HCT116 (cell line): ENCODE measurements at regions not wholly inside any gene's neighbourhood (a gene's known extent, or its start where the extent isn't known, plus 50 kb on each side); places are given as distances from the start of the nearest gene placed in this dataset.

Experiments
- ELF1 ChIP-seq: IDR thresholded peaks from 2 replicates; pipeline ENCODE4 v1.6.1; 2012; ENCODE audit warnings: low read depth, borderline replicate concordance
- EZH2phosphoT487 ChIP-seq: fragments of 200-600 bp; IDR thresholded peaks from 2 replicates; pipeline ENCODE4 v1.6.1; 2018; ENCODE audit warnings: antibody characterized with exemption, borderline replicate concordance
- JUND ChIP-seq: IDR thresholded peaks from 2 replicates; pipeline ENCODE4 v1.6.1; 2012
- POLR2A ChIP-seq: IDR thresholded peaks from 2 replicates; pipeline ENCODE4 v1.7.0; 2011; ENCODE audit warnings: borderline replicate concordance; ENCODE audit not compliant: insufficient read depth, insufficient read length; ENCODE audit errors: extremely low read depth
- POLR2AphosphoS5 ChIP-seq: IDR thresholded peaks from 2 replicates; pipeline ENCODE4 v1.6.1; 2011; ENCODE audit warnings: mild to moderate bottlenecking, low read depth, low read length, moderate library complexity
- RAD21 ChIP-seq: IDR thresholded peaks from 2 replicates; pipeline ENCODE4 v1.6.1; 2012; ENCODE audit warnings: low read depth, mild to moderate bottlenecking
- SP1 ChIP-seq: IDR thresholded peaks from 2 replicates; pipeline ENCODE4 v1.6.1; 2012; ENCODE audit warnings: low read depth
- YY1 ChIP-seq: IDR thresholded peaks from 2 replicates; pipeline ENCODE4 v1.6.1; 2011; ENCODE audit warnings: low read length, low read depth, moderate library complexity, mild to moderate bottlenecking; ENCODE audit not compliant: insufficient replicate concordance; ENCODE audit errors: extremely low read depth
- ZNF274 ChIP-seq: fragments of 200-500 bp; sonication (Bioruptor generic); IDR thresholded peaks from 2 replicates; pipeline ENCODE4 v1.6.1; 2014; ENCODE audit warnings: mild to moderate bottlenecking, low read depth, low read length, inconsistent platforms
- TF ChIP-seq, protein P1 (sequence below), 3 experiments: fragments of 200-600 bp in 1 of 3; sonication (generic) in 1 of 3; IDR thresholded peaks in 2 of 3; conservative IDR thresholded peaks in 1 of 3; 2 replicates each; pipeline ENCODE4 v1.5.1; 2012 to 2017; ENCODE audit warnings: low read depth in 2 of 3, low read length in 2 of 3, antibody characterized with exemption in 1 of 3, borderline replicate concordance in 1 of 3, control low read depth in 1 of 3, mild to moderate bottlenecking in 1 of 3, mixed read lengths in 1 of 3, mixed run types in 1 of 3, moderate library complexity in 1 of 3; ENCODE audit not compliant: insufficient read depth in 1 of 3
- TF ChIP-seq, protein P2 (sequence below): IDR thresholded peaks from 2 replicates; pipeline ENCODE4 v1.6.1; 2012; ENCODE audit warnings: low read depth
- TF ChIP-seq, protein P3 (sequence below): IDR thresholded peaks from 2 replicates; pipeline ENCODE4 v1.6.1; 2012
- TF ChIP-seq, protein P4 (sequence below): IDR thresholded peaks from 2 replicates; pipeline ENCODE4 v1.6.1; 2012

DNA sequence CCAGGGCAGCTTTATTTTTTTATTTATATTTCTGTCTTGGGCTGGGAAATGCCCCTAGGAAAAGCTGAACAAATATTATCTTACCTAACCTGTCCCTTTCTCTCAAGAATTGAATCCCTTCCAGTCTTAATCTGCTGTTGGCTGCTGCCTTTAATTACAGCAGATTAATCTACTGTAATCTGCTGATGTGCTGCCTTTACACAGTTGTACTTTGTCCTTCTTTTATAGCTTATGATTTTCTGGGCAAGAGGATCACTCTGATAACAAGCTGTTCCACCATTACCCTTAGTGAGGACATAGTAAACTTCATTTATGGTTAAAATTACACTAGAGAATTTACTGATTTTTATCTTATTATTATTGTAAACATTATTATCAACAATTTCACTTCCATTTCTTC is 234.5 kb upstream of the MAN1A1 start:
- TF ChIP-seq JUND = no peak
- TF ChIP-seq, protein P1, sequence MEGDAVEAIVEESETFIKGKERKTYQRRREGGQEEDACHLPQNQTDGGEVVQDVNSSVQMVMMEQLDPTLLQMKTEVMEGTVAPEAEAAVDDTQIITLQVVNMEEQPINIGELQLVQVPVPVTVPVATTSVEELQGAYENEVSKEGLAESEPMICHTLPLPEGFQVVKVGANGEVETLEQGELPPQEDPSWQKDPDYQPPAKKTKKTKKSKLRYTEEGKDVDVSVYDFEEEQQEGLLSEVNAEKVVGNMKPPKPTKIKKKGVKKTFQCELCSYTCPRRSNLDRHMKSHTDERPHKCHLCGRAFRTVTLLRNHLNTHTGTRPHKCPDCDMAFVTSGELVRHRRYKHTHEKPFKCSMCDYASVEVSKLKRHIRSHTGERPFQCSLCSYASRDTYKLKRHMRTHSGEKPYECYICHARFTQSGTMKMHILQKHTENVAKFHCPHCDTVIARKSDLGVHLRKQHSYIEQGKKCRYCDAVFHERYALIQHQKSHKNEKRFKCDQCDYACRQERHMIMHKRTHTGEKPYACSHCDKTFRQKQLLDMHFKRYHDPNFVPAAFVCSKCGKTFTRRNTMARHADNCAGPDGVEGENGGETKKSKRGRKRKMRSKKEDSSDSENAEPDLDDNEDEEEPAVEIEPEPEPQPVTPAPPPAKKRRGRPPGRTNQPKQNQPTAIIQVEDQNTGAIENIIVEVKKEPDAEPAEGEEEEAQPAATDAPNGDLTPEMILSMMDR (IDR thresholded peaks at IDR 0.05 in 2 of 3, conservative IDR thresholded peaks at IDR 0.05 in 1 of 3; ENCODE audit: borderline replicate concordance in 1 of 3, insufficient read depth in 1 of 3, low read depth in 2 of 3, low read length in 2 of 3) = no peak
- TF ChIP-seq ZNF274 = no peak
- TF ChIP-seq, protein P2, sequence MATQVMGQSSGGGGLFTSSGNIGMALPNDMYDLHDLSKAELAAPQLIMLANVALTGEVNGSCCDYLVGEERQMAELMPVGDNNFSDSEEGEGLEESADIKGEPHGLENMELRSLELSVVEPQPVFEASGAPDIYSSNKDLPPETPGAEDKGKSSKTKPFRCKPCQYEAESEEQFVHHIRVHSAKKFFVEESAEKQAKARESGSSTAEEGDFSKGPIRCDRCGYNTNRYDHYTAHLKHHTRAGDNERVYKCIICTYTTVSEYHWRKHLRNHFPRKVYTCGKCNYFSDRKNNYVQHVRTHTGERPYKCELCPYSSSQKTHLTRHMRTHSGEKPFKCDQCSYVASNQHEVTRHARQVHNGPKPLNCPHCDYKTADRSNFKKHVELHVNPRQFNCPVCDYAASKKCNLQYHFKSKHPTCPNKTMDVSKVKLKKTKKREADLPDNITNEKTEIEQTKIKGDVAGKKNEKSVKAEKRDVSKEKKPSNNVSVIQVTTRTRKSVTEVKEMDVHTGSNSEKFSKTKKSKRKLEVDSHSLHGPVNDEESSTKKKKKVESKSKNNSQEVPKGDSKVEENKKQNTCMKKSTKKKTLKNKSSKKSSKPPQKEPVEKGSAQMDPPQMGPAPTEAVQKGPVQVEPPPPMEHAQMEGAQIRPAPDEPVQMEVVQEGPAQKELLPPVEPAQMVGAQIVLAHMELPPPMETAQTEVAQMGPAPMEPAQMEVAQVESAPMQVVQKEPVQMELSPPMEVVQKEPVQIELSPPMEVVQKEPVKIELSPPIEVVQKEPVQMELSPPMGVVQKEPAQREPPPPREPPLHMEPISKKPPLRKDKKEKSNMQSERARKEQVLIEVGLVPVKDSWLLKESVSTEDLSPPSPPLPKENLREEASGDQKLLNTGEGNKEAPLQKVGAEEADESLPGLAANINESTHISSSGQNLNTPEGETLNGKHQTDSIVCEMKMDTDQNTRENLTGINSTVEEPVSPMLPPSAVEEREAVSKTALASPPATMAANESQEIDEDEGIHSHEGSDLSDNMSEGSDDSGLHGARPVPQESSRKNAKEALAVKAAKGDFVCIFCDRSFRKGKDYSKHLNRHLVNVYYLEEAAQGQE = no peak
- TF ChIP-seq, protein P3, sequence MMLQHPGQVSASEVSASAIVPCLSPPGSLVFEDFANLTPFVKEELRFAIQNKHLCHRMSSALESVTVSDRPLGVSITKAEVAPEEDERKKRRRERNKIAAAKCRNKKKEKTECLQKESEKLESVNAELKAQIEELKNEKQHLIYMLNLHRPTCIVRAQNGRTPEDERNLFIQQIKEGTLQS = no peak
- no peak for TF ChIP-seq YY1
- no peak for TF ChIP-seq SP1
- TF ChIP-seq POLR2A = no peak
- no peak for TF ChIP-seq EZH2phosphoT487
- TF ChIP-seq, protein P4, sequence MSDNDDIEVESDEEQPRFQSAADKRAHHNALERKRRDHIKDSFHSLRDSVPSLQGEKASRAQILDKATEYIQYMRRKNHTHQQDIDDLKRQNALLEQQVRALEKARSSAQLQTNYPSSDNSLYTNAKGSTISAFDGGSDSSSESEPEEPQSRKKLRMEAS = no peak
- no peak for TF ChIP-seq ELF1
- no peak for TF ChIP-seq POLR2AphosphoS5
- TF ChIP-seq RAD21 = no peak
